Parathyroid adenoma (tissue), 2 donors: ENCODE measurements at regions not wholly inside any gene's neighbourhood (a gene's known extent, or its start where the extent isn't known, plus 50 kb on each side); places are given as distances from the start of the nearest gene placed in this dataset.

Source experiments
- H2AFZ ChIP-seq: fragments of 300-600 bp; sonication (generic); one replicate; pipeline ENCODE4 v1.7.0; 2017; ENCODE audit warnings: antibody characterized with exemption, mild to moderate bottlenecking
- H3K27ac ChIP-seq: fragments of 300-600 bp; sonication (generic); one replicate; pipeline ENCODE4 v1.7.0; 2017
- H3K27me3 ChIP-seq: fragments of 300-600 bp; sonication (generic); one replicate; pipeline ENCODE4 v1.7.0; 2017; ENCODE audit warnings: low read length; ENCODE audit not compliant: control insufficient read depth, insufficient read depth
- H3K36me3 ChIP-seq: fragments of 300-600 bp; sonication (generic); one replicate; pipeline ENCODE4 v1.7.0; 2017; ENCODE audit warnings: low read length; ENCODE audit not compliant: control insufficient read depth, insufficient read depth
- H3K4me1 ChIP-seq: fragments of 300-600 bp; sonication (generic); one replicate; pipeline ENCODE4 v1.7.0; 2017; ENCODE audit warnings: control low read depth
- H3K4me2 ChIP-seq: fragments of 300-600 bp; sonication (generic); one replicate; pipeline ENCODE4 v1.7.0; 2017; ENCODE audit warnings: low read length
- H3K4me3 ChIP-seq: fragments of 300-600 bp; sonication (generic); one replicate; pipeline ENCODE4 v1.7.0; 2017; ENCODE audit warnings: low read depth, low read length
- H3K79me2 ChIP-seq: fragments of 300-600 bp; sonication (generic); one replicate; pipeline ENCODE4 v1.7.0; 2017; ENCODE audit warnings: control low read depth
- H3K9ac ChIP-seq: fragments of 300-600 bp; sonication (generic); one replicate; pipeline ENCODE4 v1.7.0; 2017; ENCODE audit warnings: mild to moderate bottlenecking
- H3K9me3 ChIP-seq: fragments of 300-600 bp; sonication (generic); one replicate; pipeline ENCODE4 v1.7.0; 2017; ENCODE audit warnings: low read length; ENCODE audit not compliant: control insufficient read depth
- CTCF ChIP-seq: fragments of 300-600 bp; sonication (generic); IDR thresholded peaks from one replicate; pipeline ENCODE4 v1.7.0; 2017; ENCODE audit warnings: antibody characterized with exemption, mild to moderate bottlenecking
- donor health status: primary hyperparathyroidism.

GRCh38 chr6:77403424-77403823 is 59.9 kb downstream of the HTR1B start:
- H3K4me1 ChIP-seq = no peaks in the 10 kb centered on the region
- no peak overlapping the region for H3K27ac ChIP-seq
- H2AFZ ChIP-seq = no peak overlapping the region

GRCh38 chr6:77401231-77401630 is 62.1 kb downstream of the HTR1B start:
- H3K4me2 ChIP-seq = no peak overlapping the region
- H2AFZ ChIP-seq = no peak overlapping the region
- H3K27me3 ChIP-seq = no peaks in the 10 kb centered on the region
- no peaks in the 10 kb centered on the region for H3K79me2 ChIP-seq
- H3K4me1 ChIP-seq = no peaks in the 10 kb centered on the region
- H3K36me3 ChIP-seq = no peaks in the 10 kb centered on the region
- no peak overlapping the region for H3K4me3 ChIP-seq
- H3K9ac ChIP-seq = no peak overlapping the region
- no peak overlapping the region for H3K27ac ChIP-seq
- H3K9me3 ChIP-seq = no peaks in the 10 kb centered on the region
- no peak for TF ChIP-seq CTCF

More at GRCh38 chr6:77403424-77403823, 59.9 kb downstream of the HTR1B start:
- Histone ChIP-seq H3K79me2 (no peaks in the 10 kb centered on the region), H3K36me3 (no peaks in the 10 kb centered on the region), H3K9me3 (no peaks in the 10 kb centered on the region), H3K4me2 (no peak overlapping the region), H3K4me3 (no peak overlapping the region), H3K27me3 (no peaks in the 10 kb centered on the region), H3K9ac (no peak overlapping the region)
- no peak for TF ChIP-seq CTCF

GRCh38 chr6:77397561-77397960 is 65.7 kb downstream of the HTR1B start:
- H3K36me3 ChIP-seq = no peaks in the 10 kb centered on the region
- no peaks in the 10 kb centered on the region for H3K9me3 ChIP-seq
- H3K4me1 ChIP-seq = no peaks in the 10 kb centered on the region
- H3K79me2 ChIP-seq = no peaks in the 10 kb centered on the region
- no peak overlapping the region for H3K27ac ChIP-seq
- no peak overlapping the region for H3K9ac ChIP-seq
- H3K27me3 ChIP-seq = no peaks in the 10 kb centered on the region
- no peak overlapping the region for H3K4me2 ChIP-seq
- H3K4me3 ChIP-seq = no peak overlapping the region
- H2AFZ ChIP-seq = no peak overlapping the region
- TF ChIP-seq CTCF = no peak

GRCh38 chr6:77389402-77389801 is 73.9 kb downstream of the HTR1B start:
- Histone ChIP-seq H3K79me2 (no peaks in the 10 kb centered on the region), H3K4me3 (no peak overlapping the region), H3K27ac (no peak overlapping the region), H3K36me3 (no peaks in the 10 kb centered on the region), H3K9ac (no peak overlapping the region), H3K27me3 (no peaks in the 10 kb centered on the region), H2AFZ (no peak overlapping the region), H3K4me2 (no peak overlapping the region), H3K9me3 (no peaks in the 10 kb centered on the region), H3K4me1 (no peaks in the 10 kb centered on the region)
- TF ChIP-seq CTCF = no peak

GRCh38 chr6:77383026-77383425 is 80.3 kb downstream of the HTR1B start:
- Histone ChIP-seq H3K9me3 (no peaks in the 10 kb centered on the region), H3K4me3 (no peak overlapping the region), H3K27me3 (no peaks in the 10 kb centered on the region), H2AFZ (no peak overlapping the region), H3K9ac (no peak overlapping the region), H3K36me3 (no peaks in the 10 kb centered on the region), H3K4me2 (no peak overlapping the region), H3K79me2 (no peaks in the 10 kb centered on the region), H3K4me1 (no peaks in the 10 kb centered on the region), H3K27ac (no peak overlapping the region)
- TF ChIP-seq CTCF = no peak
